NCI-H345 treated with DMSO at 0.1 percent for 48 hours (cell line): ENCODE measurements at regions not wholly inside any gene's neighbourhood (a gene's known extent, or its start where the extent isn't known, plus 50 kb on each side); places are given as distances from the start of the nearest gene placed in this dataset.

Experiments used
- DNase-seq: peaks from one replicate; lab custom pipeline; 2025; ENCODE audit not compliant: unreplicated experiment; lab: John Stamatoyannopoulos, UW

DNA sequence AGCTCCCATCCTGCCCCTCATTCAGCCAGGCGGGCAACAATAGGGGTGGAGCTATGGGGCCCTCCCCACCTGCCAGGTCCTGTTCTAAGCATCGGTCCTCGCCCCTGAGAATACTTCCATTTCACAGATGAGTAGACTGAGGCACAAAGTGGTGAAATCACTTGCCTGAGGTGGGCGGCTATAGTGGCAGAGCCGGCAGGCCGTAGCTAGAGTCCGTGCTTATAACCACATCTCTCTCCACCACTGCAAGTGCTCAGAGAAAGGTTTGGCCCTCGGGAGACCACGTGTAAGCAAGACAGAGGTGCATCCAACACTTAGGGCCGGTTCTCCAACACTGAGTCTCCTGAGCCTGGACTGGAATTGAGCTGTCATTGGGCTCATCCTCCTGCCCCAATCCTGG lies 145.8 kb upstream of the UNC5B start:
- no peak for DNase-seq

DNA sequence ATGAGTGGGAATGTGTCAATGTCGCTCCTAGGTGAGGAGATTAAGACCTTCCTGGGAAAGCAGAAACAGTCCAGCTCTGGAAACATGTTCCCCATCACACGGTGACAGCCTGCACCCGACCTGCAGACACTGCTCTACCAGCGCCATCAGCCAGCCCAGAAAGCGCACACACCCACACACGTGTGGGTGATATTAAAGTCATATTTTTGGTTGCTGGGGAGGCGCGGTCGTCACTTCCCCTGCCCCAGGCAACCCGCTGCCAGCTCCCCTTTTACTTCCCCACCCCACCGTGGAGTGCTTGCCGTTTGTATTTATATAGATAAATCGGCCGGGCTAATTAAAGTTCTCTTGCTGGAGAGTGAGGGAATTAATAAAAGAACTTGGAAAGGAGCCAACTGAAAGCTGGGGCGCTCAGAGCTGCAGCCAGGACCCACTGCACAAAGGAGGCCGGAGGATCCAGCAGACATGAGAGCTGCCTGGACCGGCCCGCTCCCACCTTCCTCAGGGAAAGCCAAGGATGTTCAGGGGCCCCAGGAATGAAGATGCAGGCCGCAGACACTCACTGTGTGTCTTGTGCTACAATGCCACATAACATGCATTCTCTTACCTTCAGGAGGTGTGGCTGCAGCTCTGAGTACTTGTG lies 145.2 kb upstream of the UNC5B start:
- DNase-seq, result no peak

DNA sequence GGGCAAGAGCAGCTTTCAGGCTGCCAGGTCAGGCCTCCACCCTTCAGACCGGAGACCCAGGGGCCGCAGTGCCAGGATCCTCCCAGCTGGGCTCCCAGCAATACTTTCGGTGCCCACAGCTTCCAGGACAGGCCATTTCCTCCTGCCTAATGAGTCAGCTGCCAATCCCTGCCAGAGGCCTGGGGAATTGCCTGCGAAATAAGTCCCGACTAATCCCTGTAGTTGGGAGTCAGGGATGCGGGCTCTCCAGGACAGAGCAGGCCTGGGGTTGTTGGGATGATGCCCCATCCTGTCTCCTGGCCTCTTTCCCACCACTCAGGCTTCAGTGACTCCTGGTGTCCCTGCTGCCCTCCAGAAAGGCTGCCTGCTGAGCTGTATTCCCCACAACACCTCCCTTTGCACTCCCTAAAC lies 143.5 kb upstream of the UNC5B start:
- DNase-seq, result no peak

DNA sequence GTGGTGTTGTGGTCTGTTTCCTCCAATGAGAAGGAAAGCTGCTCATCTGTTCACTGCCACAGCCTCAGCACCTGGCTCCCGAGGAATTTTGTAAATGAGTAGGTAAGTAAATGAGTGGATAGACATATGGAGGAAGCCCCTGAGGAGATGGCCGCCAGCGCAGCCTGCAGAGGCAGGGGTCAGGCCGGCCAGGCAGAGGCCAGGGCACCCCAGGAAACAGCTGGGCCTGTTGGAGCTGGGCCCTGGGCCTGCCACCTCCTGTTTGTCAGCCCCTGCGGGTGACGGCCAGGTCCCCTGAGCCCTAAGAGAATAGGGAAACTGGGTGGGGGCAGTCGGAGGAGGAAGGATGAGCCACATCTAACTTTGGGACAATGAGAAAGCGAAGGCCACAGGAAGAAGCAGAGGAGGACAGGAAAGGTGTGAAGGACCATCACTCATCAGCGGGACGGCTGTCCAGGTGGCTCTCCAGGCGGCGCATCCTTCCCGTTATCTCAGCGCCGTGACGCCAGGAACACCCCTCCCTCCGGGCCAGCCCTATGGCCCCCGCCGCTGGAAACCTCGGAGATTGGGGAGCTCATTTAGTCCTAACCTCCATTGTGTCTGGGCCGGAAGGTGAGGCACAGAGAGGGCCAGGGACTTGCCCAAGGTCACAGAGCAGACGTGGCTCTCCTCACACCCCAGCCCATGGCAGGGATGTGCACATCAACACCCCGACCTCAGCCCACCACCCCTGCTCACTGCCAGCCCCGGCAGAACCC lies 142.3 kb upstream of the UNC5B start:
- no peak for DNase-seq

DNA sequence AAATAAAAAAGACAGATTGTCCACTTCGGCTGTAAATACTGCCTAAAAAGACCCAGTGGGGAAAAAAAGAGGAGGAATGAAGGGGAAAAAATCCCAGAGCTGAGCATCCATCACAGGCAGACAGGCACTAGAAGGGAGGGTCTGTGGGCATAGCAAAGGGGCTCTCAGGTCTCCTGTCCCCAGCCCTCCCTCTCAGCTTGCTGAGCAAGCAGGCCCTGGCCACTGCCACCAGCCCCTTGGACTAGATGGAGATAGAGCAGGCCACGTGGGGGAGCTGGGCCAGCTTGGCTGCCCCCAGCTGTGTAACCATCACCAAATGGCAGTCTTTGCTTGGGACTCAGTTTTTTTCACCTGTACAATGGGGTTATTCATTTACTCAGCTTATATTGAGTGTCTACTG lies 141.6 kb upstream of the UNC5B start:
- no peak for DNase-seq

DNA sequence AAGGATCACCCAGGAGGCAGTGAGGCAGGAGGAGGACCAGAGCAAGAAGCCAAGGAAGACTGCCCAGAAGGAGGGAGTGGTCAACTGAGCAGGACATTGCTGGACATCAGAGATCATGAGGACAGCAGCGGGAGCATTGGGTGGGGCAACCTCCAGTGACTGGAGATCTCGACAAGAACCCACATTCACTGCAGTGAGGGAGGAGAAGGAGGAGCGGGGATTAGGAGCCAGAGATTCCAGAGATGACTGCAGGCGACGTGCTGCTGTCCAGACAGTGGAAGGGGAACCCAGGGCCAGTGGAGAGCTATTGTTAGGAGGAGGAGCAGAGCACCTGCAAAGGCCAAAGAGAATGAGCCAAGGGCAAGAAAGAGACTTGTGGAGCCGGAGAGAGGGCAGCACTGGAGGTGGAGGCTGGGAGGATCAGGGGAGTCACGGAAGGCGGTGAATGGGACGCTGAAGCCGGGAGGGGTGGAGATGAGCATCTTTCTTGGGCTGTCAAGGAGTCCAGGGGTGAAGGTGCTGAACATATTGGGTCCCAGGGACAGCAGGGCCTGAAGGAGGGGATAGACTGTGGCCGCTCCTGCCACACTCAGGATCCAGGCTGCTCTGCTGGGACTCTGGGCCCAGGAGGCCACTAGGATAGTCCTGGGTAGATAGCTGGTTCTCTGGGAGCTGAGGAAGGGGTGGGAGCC lies 140.1 kb upstream of the UNC5B start:
- DNase-seq, result no peak

DNA sequence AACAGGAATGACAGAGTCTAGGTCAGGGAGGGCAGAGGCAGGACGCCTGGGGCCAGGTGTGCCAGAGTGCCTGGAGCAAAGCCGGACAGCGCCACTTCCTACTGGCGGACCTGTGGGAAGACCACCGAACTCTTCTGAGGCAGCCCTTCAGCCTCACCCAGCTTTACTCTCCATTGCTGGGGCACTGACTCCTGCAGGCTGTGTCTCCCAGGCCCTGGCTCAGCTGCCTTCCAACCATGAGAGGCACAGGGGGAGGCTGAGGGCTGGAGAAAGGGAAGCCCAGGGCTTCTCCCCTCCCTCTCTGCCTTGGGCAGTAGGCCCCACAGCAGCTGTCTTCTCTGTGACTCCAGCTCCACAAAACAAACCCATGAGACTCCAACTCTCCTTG lies 139.6 kb upstream of the UNC5B start:
- DNase-seq, result no peak

DNA sequence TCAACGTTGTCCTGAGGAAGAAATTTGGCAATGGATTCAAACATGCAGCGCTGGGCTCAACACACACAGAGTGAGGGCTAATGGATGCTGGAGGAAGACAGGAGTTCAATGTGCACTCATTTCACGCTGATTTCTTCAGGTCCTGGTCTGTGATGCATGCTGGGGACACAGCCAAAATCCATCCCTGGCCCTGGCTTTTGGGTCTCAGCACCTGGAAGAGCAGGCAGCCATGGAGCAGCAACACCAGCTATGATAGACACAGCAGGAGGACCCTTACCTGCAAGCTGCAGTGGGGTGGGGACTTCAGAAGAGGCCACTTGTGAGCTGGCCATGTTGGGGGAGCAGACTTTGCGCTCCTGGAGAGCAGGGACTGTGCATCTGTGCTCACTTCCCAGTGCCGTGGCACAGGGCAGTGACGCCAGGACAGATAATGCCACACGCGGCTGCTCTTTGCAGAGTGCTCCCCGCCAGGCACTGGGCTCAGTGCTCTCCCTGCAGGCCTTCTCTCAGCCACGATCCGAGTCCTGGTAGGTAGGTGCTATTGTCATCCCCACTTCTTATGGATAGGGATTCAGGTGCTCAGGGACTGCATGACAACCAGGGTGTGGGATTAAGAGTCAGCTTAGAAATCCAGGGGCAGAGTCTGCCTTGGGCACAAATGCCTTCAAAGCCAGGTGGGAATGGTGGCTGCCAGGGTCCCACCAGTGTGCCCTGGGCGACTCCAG lies 138.8 kb upstream of the UNC5B start:
- no peak for DNase-seq

DNA sequence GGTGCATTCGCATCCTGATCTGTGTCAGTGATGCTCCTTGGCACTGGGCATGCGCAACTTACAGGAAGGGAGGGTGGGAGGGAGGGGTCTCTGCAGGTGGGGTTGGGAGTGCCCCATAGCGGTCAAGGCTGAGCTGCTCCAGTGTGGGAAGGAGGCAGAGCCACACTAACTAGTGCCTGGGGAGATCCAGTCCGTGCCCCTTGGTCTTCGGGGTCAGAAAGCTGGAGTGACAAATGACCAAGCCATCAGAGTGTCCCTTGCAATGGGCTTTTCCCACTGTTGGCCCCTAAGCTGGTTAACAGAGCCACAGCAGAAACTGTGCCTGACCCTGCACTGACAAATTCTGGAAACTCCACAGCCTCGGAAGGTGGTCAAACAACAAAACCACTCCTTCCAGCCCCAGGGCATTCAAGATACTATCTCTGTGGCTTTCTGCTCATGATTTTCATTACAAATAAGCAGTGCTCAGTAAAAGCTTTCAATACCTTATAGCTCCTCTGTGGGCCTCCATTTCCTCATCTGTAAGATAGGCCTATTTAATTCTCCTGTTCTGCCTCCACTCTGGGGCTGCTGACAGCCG lies 138.1 kb upstream of the UNC5B start:
- no peak for DNase-seq

DNA sequence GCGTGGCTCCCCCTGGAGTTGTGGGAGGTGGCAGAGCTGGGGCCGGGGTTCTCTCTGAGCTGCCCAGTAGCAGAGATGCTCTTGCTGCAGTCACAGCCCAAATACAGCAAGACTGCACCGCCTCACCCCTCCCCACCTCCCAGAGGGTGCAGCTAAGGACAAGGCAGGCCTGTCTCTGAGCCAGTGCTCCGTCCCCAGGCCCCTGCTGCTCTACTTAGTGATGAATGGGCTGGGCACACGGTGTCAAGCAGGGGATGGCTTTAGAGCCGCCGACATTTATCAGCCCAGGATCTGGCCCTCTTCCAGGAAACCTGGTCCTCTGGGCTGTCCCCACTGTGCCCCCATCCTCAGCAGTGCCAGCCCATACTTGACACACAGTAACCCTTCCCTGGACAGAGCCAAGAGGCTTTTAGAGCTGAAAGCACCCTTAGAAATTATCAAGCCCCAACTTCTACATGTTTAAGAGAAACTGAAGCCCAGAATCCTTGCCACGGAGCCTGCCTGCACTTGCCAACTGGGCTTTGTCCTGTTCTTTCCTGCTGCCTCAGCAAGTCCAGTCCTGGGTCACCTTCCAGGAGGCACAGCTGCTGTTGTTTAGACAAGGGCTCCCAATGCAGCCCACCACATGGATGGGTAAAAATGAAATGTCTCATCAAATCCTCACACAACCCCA lies 137.1 kb upstream of the UNC5B start:
- DNase-seq, result no peak

DNA sequence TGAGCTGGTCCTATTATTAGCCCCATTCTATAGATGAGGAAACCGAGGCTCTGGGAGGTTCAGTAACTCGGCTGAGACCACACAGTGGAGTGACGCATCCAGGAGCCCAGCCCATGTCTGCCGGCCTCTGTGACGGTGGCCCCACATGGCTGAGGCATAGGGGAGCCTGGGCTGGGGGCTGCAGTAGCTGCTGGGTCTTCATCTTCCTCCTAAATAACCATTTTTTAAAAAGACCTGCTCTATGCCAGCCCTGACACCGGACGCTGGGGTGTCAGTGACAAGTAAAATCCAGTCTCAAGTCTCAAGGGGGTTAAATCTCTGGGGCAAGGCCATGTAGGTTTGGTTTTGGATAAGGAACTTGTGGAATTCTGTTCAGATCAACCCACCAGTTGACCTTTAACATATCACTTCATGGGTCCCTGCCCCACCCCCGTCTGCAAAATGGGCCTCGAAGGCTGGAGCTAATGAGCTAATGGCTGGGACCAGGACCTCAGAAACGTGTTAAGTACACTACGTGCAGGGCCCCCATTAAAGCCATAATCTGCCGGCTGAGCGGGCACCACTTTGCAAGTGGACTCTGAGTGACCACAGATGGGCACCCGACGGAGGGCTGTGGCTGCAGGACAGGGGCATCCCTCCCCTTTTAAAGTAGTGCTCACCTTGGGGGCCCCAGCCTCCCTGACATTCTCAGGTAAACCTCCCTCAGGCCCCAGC lies 136.5 kb upstream of the UNC5B start:
- DNase-seq, result no peak

DNA sequence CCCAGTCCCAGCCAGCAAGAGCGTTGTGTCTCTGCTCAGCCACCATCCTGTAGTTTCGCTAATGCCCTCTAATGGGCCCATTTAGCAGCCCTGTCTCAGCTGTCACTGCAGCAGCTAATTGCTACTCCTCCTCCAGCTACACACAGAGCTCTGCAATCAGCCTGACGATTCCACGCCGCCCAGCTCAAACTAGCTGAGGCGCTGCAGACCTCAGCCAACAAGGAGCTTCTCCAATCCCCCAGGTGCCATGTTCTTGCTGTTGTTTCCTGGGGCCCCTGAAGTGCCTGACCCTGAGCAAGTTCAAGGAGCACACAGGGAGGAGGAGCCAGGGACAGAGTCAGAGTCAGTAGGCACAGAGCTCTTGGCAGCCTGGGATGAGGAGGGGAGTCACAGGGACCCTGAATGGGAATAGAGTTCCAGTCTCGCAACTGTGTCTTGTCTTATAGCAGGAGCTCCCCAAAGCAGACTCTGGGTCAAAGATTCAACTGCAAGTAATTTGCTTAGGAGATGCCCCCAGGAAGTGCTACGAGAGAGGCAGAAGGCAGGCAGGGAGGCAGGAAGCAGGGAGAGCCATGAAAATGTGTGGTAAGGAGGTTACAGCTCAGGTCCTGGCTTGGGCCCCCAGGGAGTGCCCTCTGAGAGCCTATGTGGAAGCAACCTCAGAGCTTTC lies 135.8 kb upstream of the UNC5B start:
- no peak for DNase-seq

DNA sequence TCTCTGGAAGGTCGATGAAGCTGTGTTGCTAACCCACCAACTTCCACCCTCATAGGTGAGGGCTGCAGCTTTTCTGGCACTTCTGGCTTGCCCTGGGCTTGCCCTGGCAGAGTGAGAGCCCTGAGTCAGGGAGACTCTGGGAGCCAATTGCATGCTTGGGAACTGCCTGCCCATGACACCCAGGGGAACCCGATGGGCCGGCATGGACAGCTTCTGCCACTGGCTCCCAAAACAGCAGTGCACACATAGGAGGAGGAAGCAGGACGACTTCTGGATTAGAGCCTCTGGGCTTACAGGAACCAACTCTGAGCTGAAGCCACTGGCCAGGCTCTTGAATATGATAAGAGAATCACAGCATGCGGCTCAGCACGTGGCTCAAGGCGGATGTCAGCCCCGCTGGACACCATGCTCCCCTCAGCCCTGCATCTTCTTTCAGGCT lies 135.2 kb upstream of the UNC5B start:
- no peak for DNase-seq

DNA sequence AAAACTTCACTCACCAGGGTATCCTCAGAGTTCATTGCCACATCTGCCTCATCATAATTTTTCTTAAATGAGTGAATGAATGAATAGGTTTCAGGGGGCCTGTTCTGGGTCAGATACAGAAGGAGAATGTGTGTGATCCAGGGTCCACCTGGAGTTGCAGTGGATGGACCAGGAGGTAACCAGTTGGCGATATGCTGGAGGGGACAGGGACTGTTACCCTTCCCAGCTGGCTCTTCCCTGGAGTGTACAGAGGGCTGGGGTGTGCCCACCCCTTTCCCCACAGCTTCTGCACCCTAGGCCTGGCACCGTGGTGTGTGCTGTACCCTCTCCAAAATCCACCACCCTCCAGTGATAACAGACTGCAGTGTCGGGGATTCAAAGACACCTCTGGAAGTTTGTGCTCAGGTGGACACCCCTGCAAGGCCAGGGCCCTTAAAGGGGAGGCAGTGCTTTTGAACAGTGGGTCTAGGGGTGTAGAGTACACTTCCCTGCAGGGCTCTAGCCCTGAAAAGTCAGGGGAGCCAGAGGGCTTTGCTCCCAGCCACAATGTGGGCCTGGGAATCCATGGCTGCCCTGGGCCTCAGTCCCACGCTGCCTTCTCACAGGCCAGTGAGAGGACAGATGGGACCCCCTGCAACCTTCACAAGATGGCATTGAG lies 134.4 kb upstream of the UNC5B start:
- no peak for DNase-seq

DNA sequence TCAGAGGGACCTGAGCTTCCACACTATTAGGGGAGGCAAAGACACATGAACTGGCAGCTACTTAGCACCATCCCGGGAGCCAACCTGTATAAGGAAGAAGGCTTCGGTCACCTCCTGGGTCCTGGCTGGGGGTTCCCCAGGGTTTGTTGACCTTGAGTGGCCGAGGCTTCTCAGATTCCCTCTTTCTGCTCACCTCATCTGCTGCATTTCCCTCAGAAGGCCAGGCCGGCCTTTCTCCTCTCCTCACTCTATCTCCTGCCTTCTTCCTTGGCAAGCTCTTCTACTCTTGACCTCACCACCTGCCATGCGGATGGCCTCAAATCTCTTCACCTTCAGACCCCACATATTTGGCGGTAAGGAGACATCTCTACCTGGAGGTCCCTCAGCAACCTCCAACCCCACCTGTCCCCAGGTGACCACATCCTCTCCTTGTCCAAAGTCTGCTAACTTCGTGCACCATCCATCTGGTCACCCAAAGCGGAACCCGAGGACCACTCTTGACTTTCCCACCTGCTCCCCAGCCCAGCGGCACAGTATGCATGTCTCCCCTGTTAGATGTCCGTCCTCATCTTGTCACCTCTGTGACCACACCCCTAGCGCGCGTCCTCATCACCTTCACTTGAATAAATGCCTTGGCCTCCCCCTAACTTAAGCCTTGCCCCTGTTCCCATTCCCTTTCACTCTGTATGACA lies 133.8 kb upstream of the UNC5B start:
- DNase-seq, result no peak

DNA sequence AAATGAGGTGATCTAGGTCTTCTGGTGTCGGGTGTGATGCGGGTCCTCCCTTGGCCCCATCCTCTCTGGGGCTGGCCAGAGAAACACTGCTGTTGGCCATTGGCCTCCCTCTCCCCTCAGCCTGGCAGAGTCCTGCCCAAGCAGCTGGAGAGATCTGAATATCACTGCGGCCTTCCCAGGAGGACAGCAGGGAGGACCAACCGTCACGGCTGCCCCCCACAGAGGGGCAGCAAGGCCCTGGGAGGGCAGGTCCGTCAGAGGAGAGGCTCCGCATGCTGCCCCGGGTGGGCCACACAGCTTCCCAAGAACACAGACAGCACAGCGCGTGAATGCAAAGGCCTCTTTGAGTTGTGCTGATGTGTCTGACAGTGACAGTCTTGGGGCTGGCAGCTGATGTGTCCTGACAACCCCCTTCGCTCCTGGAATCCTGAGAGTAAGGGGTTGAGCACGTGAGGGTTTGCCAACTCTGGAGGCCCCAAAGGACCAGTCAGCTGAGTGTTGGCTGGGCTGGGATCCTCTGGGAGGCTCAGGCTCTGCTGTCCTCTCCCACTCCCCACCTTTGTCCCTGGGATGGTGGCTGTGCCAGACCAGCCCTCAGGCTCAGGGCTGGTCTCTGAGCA lies 132.5 kb upstream of the UNC5B start:
- no peak for DNase-seq

DNA sequence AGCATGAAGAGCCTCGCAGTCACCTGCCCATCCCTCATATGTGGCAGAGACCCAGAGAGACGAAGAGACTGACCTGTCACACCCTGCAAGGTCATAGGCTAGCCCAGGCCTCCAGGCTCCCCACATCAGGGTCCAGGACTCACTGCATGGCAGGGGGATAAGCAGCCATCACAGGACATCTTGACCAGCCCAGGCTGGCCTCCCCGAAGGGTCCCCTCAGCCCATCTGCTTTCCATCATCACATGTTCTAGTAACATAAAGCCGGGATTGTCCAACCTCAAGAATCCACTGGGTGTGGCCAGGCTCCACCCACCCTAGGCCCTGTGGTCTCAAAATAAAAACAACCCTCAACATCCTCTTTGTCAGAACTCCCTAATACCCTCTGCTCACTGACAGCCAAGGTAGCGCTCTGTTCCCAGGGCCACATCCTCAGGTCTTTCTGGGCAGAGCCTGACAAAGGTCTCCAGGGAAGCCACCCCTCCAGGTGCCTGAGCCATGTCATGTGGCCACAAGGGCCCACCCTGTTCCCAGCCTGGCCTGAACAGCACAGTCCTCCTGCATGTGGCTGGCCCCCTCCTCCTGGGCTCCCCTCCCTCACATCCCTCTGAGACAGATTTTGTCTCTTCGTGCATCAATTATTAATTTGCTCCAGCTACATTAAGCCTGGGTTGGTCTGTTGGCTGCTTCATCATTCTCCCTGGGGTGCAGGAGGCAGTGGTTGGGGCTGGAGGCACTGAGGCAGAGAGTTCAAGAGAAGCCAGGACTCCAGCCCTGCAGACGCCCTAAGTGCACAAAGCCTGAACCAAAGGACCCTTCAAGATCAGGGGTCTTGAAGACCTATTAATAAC lies 131.8 kb upstream of the UNC5B start:
- no peak for DNase-seq
